Sigmoid colon (tissue), 4 donors: ENCODE measurements at regions not wholly inside any gene's neighbourhood (a gene's known extent, or its start where the extent isn't known, plus 50 kb on each side); places are given as distances from the start of the nearest gene placed in this dataset.

Experiments used
- CTCF ChIP-seq, 4 experiments: fragments of 450-650 bp in 3 of 4; fragments of 200-600 bp in 1 of 4; IDR thresholded peaks; one replicate each; pipeline ENCODE4 v1.5.1; 2016 to 2019; ENCODE audit warnings: antibody characterized with exemption in 4 of 4, mild to moderate bottlenecking in 3 of 4, moderate library complexity in 2 of 4
- EP300 ChIP-seq, 4 donors: sonication (generic); formaldehyde crosslinking; IDR thresholded peaks; one replicate each; pipeline ENCODE4 v1.6.1; 2017; ENCODE audit warnings: antibody characterized with exemption in 4 of 4
- POLR2A ChIP-seq, 2 donors: fragments of 450-650 bp; IDR thresholded peaks; one replicate each; pipeline ENCODE4 v1.6.1; 2016; ENCODE audit warnings: antibody characterized with exemption in 2 of 2, mild to moderate bottlenecking in 2 of 2, moderate library complexity in 2 of 2

GRCh38 chr2:37730037-37730818 is 58.8 kb upstream of the CDC42EP3 start:
- TF ChIP-seq CTCF (IDR thresholded peaks at IDR 0.05) (no peak), POLR2A (IDR thresholded peaks at IDR 0.05) (no peak), EP300 (IDR thresholded peaks at IDR 0.05) (no peak)
